HPDE6-E6E7 (cell line): ENCODE measurements at regions not wholly inside any gene's neighbourhood (a gene's known extent, or its start where the extent isn't known, plus 50 kb on each side); places are given as distances from the start of the nearest gene placed in this dataset.

ENCODE experiments used
- DNase-seq: peaks from one replicate; pipeline ENCODE4 v3.0.0; 2011; ENCODE audit warnings: missing footprints; ENCODE audit errors: extremely low spot score

DNA sequence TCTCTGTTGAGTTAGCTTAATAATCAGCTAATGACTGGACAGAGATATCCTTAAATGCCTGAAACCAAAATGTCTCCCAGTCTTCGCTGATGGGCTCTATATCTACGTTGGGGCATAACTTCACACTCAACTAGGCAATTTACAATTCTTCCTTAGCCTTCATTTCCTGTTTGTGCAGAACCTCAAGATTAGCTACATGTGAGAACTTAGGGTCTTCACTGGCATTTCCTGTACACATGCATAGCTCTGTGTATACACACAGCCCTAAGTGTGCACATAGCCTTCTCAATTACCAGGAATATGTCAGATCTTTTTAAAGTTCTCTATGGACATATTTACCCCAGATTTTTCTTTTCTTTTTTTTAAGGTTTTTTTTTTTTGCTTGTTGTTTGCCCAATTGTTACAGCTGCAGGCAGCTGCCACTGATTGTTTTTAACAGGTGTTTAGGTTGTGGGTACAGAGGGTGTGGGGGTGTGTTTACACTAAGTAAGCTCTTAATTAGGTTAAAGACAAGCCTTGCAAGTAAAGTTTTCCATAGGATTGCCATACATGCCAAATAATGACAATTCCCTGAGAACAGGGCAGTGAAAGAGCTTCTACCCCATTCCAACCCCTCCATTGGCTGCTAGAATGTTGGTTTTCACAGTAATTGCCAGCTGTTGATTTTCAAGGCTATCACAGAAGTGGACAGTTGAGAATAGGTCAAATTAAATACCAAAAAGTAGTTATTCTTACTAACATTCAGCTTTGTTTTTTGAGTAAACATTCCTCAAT, 441.0 kb downstream of the TLE4 start:
- DNase-seq: no peak

DNA sequence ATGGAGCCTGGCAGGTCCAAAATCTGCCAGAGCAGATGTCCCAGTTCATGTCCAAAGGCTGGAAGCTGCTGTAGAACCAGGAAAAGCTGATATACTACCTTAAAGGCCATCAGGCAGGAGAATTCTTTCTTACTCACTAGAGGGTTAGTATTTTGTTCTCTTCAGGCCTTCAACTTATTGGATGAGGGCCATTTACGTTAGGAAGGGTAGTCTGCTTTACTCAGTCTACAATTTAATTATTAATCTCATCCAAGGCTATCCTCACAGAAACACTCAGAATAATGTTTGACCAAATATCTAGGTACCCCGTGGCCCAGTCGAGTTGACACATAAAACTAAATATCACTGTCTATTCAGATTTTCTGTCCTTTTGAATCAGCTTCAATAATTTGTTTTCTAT, 437.4 kb downstream of the TLE4 start:
- DNase-seq: no peak

DNA sequence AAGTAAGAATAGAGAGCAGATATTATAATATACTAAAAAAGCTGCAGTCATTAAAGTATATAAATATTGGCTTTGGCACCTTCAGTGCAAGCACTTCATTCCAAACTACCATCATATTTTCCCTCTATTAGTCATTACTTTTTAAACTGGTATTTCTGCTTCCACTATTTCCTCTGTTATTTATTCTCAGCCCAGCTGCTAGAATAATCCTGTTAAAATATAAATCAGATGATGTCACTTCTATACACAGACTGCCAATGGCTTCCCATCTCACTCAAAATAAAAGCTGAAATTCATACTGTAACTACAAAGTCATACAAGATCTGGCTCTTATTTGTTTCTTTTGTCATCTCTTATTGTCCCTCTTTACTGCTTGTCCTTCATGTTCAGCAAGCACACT, 432.9 kb downstream of the TLE4 start:
- no peak for DNase-seq

DNA sequence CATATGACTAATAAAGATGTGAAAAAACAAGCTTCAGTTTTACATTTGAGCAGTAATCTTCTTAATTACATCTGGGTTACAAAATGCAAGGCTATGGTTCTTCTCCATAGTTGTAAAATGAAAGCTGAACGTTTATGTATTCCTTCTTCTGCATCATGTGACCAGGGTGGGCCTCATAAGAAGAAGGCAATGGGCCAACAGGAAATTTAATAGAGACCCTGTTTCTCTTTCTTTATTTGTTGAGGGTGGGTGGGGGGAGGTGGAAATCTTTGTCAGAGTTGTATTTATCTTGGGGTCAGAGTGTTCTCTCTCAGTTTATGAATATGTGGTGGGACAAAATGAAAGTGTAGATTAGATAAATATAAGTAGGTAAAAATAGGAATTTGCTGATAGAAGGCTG, 418.8 kb downstream of the TLE4 start:
- no peak for DNase-seq

DNA sequence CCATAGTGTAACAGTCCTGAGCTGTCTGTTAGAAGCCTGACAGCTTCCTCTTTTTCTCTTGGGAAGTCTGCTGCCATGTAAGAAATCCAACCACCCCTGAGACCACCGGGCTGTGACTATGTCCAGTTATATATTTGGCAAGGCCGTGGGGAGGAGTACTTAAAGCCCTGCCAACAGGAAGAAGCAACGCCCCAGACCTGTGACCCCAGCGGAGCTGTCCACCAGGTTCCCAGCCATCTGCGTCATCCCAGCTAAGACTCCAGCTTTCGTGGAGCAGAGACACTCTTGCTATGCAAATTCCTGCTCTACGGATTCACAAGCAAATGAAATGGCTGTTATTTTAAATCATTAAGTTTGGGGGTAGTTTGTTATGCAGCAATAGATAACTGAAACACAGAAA, 417.3 kb downstream of the TLE4 start:
- DNase-seq: no peak

DNA sequence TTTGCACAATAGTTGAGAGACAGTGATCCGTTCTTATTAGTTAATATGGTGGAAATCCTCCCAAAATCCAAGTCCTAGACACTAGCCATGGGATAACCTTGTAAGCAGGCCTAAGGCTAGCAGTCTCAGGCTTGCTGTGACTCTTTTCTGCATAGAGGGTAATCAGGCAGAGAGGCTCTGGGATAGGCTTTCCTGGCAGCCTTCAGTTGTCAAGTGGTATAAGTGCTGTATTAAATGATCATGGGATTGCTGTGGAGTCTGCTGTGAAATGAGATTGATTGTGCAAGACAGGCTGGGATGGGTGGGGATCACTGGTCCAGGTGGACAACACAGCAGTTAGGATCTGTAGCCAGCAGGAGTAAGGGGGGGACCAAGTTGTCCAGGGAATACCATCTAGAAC, 416.4 kb downstream of the TLE4 start:
- no peak for DNase-seq

DNA sequence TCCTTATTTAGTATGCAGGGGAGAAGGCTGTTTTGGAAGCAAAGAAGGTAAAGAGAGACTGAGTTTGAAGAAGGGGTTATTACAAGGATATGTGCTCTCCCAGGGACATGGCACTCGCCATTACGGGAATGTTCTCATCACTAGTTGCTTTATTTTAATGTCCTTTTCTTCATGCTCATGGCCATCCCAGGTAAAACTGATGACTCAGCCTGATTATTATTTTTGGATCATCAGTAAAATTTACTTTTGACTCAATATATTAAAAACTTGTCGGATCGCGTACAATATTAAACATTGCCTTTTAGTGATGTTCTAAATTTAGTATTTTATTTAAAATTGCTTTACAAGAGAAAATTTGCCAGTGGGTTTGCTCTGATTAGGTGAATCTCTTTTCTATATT, 414.7 kb downstream of the TLE4 start:
- DNase-seq: no peak

DNA sequence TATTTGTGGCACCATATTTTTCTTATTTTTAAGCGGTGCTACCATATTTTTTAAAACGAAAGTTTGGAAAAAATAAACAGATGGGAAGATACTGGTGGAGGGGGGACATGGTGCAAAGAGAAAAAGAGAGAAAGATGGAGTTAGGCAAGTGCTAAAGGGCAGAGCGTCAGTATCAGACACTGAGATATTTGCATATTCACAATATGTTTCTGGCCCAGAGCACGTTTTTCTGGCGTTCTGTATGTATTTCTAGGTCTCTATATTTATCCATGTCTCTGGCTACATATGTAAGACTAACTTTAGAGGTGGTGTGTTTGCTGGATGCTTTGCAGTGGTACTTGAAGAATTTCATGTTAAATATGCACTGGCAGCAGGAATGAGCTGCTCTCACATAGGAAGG, 414.0 kb downstream of the TLE4 start:
- no peak for DNase-seq

DNA sequence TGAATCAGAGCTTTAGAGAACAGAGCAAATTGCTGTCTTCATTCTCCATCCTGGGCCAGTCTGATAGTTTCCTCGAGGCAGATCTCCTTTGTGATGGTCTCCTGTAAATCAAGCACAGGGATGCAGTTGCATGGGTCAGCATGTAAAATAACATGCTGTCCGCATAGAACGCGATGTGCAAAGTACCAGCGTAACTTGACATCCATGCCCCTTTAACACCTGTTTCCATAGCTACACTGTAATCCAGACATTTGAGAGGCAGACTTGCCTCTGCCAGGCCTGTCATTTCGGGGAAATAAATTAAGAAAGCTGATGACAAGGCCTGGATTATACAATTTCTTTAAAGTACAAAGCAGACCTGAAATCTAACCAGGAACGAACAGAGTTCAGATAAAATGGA, 413.5 kb downstream of the TLE4 start:
- no peak for DNase-seq

DNA sequence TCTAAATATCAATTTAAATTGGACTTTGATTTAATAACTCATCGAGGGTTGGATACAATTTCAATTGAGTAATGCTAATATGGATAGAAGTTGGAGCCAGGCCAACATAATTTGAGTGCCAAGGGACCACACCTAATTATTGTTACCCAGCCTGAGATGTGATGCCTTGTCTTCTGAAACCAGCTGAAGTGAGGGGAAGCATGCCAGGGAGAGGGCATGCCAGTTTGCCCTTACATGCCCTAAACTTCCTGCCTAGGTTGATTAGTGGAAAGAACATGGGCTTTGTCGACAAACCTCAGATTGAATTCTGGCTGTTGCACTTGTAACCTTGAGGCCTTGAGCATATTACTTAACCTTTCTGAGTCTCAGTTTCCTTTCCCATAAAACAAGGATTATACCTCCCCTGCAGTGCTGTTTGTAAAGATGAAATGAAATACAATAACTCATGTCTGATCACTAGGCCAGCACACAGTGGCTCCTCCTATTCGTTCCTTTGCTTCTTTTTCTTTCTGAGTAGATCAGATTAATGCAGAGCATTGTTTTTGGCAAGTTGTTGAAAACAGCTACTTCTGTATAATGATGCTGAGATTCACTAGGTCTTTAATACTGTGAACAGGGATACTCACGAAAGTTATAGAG, 412.8 kb downstream of the TLE4 start:
- no peak for DNase-seq

DNA sequence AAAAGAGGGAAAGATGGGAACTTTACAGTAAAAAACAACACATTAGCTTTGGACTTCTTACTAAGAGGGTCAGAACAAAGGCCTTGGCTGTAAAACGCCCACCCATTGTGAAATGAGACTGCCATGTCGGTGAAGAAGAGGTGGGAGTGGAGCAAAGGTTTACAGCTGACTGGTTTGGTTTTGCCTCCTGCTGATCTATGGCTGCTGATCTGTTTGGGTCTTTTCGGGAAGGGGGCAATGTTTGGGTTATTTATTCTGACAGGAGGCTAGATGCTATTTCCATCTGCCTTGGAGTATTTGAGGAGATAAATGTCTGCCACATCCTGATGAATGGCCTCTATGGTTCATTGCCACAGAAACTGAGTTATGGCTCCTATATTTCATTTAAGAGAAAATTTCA, 408.7 kb downstream of the TLE4 start:
- no peak for DNase-seq

DNA sequence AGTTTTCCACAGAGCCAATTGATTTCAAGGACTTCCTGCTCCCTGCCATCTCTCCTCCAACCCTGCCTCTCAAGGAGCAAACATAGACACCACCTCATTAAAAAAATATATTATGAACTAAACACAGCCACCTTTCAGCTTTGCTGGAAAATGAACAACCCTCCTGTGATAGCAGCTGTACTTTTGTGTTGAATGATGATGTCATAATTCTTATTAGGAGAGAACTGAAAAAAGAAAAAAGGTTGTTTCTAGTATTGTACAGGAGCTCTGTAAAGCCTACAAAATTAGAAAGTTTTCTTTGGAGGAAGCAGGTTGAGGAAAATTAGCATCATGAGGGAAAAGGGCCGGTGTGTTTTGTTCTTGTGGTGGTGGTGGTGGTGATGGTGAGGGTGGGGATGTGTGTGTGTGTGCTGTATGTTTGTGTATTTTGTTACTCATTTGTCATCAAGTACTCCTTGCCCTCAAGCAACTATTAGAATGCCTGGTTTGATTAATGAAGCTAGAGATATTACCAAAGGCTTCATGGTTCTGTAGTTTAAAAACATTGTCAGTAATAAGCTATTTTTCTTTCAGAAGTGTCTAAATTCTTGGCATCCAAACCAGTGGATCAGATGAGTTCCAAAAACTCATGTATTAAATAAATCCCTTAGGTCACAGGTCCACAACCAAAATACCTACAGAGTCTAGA, 405.9 kb downstream of the TLE4 start:
- no peak for DNase-seq

DNA sequence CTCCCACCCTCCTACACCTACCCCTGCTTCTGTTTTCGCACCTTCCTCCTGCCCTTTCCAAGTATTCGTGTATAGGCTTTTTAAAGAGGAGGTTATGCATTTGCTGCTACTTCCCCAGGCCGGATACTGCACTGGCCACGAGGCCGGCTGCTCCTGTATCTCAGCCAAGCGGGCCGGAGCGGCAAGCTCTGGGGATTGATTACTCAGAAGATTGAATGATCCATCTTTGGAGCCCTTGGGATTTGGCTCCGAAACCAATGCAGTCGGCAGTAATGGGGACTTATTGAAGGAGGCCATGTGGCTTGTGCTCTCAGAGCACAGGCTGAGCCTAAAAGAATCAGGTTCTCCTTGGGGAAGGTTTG, 405.3 kb downstream of the TLE4 start:
- DNase-seq: no peak

DNA sequence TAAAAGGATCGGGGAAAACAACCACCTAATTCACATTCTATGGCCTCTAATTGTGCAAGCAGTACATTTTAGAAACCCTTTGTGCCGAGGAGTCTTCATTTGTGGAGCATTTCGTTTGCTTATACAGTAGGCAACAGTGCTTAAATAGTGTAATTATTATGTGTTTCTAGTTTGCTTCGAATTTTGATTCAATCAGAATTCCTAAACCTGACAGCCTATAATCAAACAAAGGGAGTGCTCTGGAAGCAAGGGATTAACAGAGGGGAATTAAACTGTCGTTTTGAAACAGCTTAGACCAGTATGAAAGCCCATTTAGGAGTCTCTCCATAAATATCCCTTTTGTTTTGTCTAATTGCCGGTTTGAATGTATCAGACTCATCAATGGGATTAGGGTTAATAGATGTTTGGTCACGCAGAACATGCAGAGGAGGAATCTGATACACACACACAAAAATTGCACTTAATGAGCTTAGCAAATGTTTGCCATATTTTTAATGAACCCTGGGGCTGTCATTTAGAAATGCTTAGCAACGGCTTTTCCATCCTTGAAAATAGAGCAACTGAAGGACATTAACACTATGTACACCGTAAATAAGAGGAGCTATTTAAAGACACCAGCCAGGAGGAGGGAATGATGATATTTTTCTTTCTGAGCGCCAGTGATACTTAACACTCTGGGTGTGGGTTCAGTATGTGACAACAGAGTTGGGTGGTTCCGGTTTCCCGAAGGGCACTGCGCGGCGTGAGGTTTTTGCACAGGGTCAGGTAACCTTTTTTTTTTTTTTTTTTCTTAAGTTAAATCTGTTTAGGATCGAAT, 404.7 kb downstream of the TLE4 start:
- no peak for DNase-seq

DNA sequence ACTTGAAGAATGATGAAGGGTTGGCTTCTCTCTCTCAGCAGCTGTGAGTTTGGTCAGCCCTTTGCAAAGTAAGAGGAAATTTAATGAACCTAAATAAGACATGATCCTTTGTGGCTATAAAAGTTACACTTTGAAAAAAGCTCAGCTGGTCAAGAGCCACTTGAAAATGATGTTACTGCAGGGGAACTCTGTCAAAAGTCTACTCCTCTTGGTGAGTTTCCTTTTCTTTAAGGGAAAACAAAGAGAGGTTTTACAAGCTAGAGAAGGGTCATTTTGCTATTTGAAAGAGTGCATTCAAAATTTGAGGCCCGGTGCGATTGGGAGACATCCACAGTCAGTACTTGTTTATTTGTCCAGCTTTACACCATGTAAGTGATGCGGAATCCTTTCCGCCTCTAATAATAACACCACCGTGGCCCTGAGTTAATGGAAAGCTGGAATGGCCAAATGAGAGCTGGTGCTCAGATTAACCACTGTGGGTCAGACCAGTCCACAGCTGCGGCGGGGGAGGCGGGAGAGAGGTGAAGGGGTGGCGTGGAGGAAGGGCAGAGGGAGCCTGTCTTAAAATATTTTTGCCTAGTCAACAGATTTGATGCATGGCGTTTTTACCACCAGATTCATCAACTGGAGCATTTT, 404.0 kb downstream of the TLE4 start:
- DNase-seq: no peak

DNA sequence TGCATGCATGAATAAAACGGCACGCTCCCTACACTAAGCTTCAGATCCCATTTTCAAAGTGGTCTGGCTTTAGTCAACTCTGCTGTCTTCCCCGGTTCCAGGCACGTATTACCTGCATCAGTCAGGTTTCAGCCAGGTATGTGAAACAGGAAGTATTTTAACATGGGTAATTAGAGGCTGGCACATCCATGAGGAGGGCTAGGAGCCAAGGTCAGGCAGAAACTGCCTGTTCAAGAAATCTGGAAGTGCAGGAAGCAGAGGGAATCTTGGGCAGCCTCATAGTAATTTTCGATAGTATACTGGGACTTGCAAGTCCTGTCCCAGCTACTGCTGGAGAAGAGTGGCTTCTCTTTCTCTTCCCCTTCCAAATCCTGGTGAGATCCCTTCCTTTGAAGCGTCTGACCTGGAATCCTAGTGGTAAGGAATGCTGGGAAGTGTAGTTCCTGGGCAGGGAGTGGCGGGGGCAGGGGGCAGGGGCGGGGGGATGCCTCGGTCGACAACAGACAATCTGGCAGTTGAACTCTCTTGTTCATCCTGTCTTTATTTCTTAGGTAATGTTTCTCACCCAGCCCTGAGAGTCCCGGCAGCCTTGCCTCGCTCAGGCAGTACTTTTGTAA, 403.1 kb downstream of the TLE4 start:
- no peak for DNase-seq

DNA sequence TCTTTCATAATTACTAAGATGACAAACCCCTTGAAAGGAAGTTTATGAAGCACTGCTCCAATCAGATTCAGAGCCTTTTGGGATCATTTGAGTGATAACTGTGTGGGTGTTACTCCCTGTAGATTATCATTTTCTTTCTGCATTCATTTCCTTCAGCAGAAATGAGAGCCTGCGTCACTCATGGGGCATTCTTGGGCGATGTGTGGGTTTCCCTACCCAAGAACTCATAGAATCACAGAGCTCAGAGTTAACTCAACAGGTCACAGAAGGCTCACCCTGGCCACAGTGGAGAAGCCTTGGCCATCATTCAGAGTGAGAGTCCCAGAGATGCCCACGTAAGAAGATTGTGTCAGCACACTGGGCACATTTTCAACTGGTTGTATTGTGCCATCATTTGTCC, 401.9 kb downstream of the TLE4 start:
- DNase-seq: no peak

DNA sequence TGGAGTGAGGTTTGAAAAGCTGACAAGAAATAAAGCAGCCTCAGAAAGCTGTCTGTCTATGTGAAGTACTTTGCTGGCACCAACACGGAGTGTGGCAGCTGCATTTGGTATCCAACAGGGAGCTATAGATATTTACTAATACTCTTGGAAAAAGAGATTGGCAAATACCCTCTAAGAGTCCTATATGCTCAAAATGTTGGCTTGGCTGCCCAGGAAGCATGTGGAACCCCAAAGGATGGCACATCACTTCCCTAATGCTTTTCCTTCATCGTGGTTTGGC, 398.3 kb downstream of the TLE4 start:
- no peak for DNase-seq

DNA sequence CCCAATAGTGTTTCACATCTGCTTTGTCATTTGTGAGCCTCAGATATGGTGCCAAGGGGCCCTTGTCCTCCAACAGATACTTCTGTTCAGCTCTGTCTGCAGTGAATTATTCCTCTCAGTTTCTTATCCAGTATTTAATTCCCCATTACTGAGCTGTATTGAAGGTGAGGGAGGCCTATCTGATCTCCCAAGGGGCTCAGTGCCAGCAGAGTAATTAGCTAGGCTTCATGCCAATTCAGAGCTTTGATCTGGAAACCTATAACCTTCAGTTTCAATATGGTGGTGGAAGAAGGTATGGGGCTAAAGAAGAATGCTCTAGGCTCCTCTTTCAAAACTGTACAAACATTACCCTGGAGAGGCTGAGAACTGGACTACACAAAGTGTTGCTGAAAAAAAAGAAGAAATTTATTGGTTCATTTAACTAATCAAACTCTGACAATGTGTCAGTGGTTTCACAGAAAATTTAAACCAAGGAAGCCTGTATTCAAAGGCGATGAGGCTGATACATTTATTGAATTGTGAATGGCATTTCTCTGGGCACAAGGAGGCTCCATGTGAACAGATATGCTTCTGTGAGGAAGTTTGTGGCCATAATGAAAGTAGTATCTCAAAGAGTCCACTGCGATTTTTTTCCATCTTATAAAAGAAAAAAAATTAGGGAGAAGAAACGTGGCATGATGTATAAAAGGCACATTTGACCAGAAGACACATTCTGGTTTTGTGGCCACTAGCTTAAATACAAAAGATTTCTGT, 397.8 kb downstream of the TLE4 start:
- DNase-seq: no peak

DNA sequence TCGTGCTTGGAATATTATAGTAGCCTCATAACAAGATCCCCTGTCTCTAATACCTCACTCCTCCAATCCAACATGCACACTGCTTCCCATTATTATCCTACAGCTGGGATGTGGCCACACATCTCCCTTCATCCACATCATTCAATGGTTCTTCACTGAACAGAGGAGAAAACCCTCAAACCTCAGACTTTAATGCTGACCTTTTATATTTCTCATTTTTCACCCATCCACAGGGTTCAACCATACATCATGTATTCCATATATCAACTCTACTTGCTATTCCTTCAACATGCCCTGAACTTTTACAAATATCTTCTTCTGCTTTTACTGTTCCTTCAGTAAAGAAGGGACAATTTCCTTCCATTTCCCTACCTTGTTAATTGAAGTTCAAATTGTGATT, 396.8 kb downstream of the TLE4 start:
- DNase-seq: no peak

DNA sequence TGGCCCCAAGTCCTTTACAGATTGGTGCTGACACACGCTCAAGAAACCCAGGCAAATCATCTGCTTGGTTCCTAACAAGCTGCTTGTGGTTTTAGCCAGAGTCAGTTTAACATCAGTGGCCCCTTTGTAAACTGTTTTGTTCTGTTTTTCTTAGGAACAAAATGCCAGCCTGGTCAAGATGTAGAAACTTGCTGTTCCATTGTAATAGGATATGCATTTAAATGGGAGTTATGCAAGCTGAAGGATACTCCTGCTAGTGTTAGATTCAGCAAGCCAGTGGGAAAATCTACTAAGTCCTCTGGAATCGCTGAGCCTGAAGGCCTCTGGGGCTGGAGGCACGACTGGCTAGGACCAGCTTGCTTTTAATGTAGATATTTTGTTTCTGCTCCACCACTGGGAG, 391.1 kb downstream of the TLE4 start:
- DNase-seq: no peak
